ENCODE measurements at regions not wholly inside any gene's neighbourhood (a gene's known extent, or its start where the extent isn't known, plus 50 kb on each side); places are given as distances from the start of the nearest gene placed in this dataset.

- no TSS peak for BruUV-seq (replicated peaks)
- Histone ChIP-seq H3K27me3 (replicated peaks; ENCODE audit: control insufficient read depth, insufficient read depth, low read length) (no peaks in the 10 kb centered on the region), H3K4me1 (peaks cover 31% of the 10 kb centered on the region), H3K9me3 (no peaks in the 10 kb centered on the region), H3K4me3 (ENCODE audit: low read depth, low read length) (no peak overlapping the region), H3K36me3 (ENCODE audit: control insufficient read depth, insufficient read depth, low read length) (no peaks in the 10 kb centered on the region)
- intact Hi-C loops (cut with micrococcal nuclease; ENCODE audit: unreplicated experiment) = no loop called here
- H3K4me3 Mint-ChIP-seq (ENCODE audit: unreplicated experiment) = no peak overlapping the region
- peaks cover 14% of the 10 kb centered on the region for H3K4me1 Mint-ChIP-seq (ENCODE audit: low read depth, unreplicated experiment)
- DNase-seq = no peak
- no peak for TF ChIP-seq CTCF (IDR thresholded peaks at IDR 0.05; ENCODE audit: insufficient read depth in 1 of 2, low read depth in 1 of 2, low read length in 1 of 2, severe bottlenecking in 1 of 2, unreplicated experiment in 1 of 2)
- no peaks in the 10 kb centered on the region for H3K36me3 Mint-ChIP-seq (ENCODE audit: insufficient read depth, unreplicated experiment)
- no peaks in the 10 kb centered on the region for H3K9me3 Mint-ChIP-seq (ENCODE audit: unreplicated experiment)
- ChIA-PET POLR2A (no interaction called here), CTCF (no interaction called here)
- no peaks in the 10 kb centered on the region for H3K27me3 Mint-ChIP-seq (ENCODE audit: insufficient read depth, unreplicated experiment)
- no peak overlapping the region for H3K27ac Mint-ChIP-seq (ENCODE audit: unreplicated experiment)
These were observed 536.5 kb upstream of the ZNF462 start for GRCh38 chr9:106326493-106326892.

GRCh38 chr9:106333481-106333880, 529.5 kb upstream of the ZNF462 start:
- no peak for DNase-seq
- H3K9me3 ChIP-seq = no peaks in the 10 kb centered on the region
- no peaks in the 10 kb centered on the region for H3K27me3 Mint-ChIP-seq (ENCODE audit: insufficient read depth, unreplicated experiment)
- ChIA-PET CTCF (no interaction called here), POLR2A (no interaction called here)
- no peaks in the 10 kb centered on the region for H3K36me3 Mint-ChIP-seq (ENCODE audit: insufficient read depth, unreplicated experiment)
- no TSS peak for BruUV-seq (replicated peaks)
- peaks cover 11% of the 10 kb centered on the region for H3K4me1 Mint-ChIP-seq (ENCODE audit: low read depth, unreplicated experiment)
- intact Hi-C loops (cut with micrococcal nuclease; ENCODE audit: unreplicated experiment) = no loop called here
- no peak overlapping the region for H3K4me3 Mint-ChIP-seq (ENCODE audit: unreplicated experiment)
- TF ChIP-seq CTCF (IDR thresholded peaks at IDR 0.05; ENCODE audit: insufficient read depth in 1 of 2, low read depth in 1 of 2, low read length in 1 of 2, severe bottlenecking in 1 of 2, unreplicated experiment in 1 of 2) = no peak
- no peak overlapping the region for H3K4me3 ChIP-seq (ENCODE audit: low read depth, low read length)
- H3K27ac Mint-ChIP-seq (ENCODE audit: unreplicated experiment) = no peak overlapping the region
- no peaks in the 10 kb centered on the region for H3K9me3 Mint-ChIP-seq (ENCODE audit: unreplicated experiment)
- no peaks in the 10 kb centered on the region for H3K27me3 ChIP-seq (replicated peaks; ENCODE audit: control insufficient read depth, insufficient read depth, low read length)
- peaks cover 13% of the 10 kb centered on the region for H3K4me1 ChIP-seq
- H3K36me3 ChIP-seq (ENCODE audit: control insufficient read depth, insufficient read depth, low read length) = no peaks in the 10 kb centered on the region

GRCh38 chr9:106334081-106334480, 528.9 kb upstream of the ZNF462 start:
- Mint-ChIP-seq H3K4me3 (ENCODE audit: unreplicated experiment) (no peak overlapping the region), H3K9me3 (ENCODE audit: unreplicated experiment) (no peaks in the 10 kb centered on the region), H3K27me3 (ENCODE audit: insufficient read depth, unreplicated experiment) (no peaks in the 10 kb centered on the region), H3K4me1 (ENCODE audit: low read depth, unreplicated experiment) (peaks cover 11% of the 10 kb centered on the region), H3K36me3 (ENCODE audit: insufficient read depth, unreplicated experiment) (no peaks in the 10 kb centered on the region), H3K27ac (ENCODE audit: unreplicated experiment) (no peak overlapping the region)
- H3K4me3 ChIP-seq (ENCODE audit: low read depth, low read length) = no peak overlapping the region
- ChIA-PET CTCF (no interaction called here), POLR2A (no interaction called here)
- no peak for TF ChIP-seq CTCF (IDR thresholded peaks at IDR 0.05; ENCODE audit: insufficient read depth in 1 of 2, low read depth in 1 of 2, low read length in 1 of 2, severe bottlenecking in 1 of 2, unreplicated experiment in 1 of 2)
- no peaks in the 10 kb centered on the region for H3K9me3 ChIP-seq
- no TSS peak for BruUV-seq (replicated peaks)
- peaks cover 13% of the 10 kb centered on the region for H3K4me1 ChIP-seq
- no peaks in the 10 kb centered on the region for H3K27me3 ChIP-seq (replicated peaks; ENCODE audit: control insufficient read depth, insufficient read depth, low read length)
- no peaks in the 10 kb centered on the region for H3K36me3 ChIP-seq (ENCODE audit: control insufficient read depth, insufficient read depth, low read length)
- intact Hi-C loops (cut with micrococcal nuclease; ENCODE audit: unreplicated experiment) = no loop called here
- DNase-seq = no peak
